ENCODE measurements at regions not wholly inside any gene's neighbourhood (a gene's known extent, or its start where the extent isn't known, plus 50 kb on each side); places are given as distances from the start of the nearest gene placed in this dataset.
"Not testable (repeated sequence)": the region's sequence is repeated elsewhere in the genome, so short reads cannot be mapped to it uniquely, and the experiment has no call there.

DNA sequence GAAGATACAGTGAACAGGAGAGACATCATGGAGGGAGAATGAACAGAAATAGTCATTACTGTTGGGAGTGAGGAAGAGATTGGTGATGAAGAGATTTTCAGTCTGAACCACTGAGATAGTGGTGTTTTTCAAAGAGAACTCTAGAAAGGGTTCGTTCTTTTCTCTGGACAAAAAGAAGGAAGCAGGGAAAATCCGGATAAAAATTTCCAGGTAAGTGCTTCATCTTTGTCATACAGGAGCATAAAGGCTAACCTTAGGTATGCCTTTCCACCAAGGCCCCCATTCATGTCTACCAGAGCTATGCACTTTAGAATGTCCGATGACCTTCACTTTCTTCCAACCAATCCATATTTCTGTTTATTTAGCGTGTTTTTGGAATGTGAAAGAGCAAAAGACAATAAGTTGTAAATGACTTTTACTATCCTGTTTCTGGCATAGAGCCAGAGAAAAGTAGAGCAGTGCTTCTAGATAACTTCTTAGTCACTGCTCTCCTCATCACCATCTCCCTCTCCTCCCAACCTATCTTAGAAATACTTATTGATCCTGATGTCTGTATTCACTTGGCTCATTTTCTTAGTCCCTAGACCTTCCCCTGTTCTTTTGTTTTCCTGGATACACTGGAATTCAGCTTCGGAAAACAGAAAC, 116.5 kb downstream of the TTC6 start:
- TF ChIP-seq, protein P1, sequence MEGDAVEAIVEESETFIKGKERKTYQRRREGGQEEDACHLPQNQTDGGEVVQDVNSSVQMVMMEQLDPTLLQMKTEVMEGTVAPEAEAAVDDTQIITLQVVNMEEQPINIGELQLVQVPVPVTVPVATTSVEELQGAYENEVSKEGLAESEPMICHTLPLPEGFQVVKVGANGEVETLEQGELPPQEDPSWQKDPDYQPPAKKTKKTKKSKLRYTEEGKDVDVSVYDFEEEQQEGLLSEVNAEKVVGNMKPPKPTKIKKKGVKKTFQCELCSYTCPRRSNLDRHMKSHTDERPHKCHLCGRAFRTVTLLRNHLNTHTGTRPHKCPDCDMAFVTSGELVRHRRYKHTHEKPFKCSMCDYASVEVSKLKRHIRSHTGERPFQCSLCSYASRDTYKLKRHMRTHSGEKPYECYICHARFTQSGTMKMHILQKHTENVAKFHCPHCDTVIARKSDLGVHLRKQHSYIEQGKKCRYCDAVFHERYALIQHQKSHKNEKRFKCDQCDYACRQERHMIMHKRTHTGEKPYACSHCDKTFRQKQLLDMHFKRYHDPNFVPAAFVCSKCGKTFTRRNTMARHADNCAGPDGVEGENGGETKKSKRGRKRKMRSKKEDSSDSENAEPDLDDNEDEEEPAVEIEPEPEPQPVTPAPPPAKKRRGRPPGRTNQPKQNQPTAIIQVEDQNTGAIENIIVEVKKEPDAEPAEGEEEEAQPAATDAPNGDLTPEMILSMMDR (IDR thresholded peaks at IDR 0.05; ENCODE audit: low read depth, low read length) = no peak
- DNase-seq (ENCODE audit: low read depth in 2 of 2) = no peak

DNA sequence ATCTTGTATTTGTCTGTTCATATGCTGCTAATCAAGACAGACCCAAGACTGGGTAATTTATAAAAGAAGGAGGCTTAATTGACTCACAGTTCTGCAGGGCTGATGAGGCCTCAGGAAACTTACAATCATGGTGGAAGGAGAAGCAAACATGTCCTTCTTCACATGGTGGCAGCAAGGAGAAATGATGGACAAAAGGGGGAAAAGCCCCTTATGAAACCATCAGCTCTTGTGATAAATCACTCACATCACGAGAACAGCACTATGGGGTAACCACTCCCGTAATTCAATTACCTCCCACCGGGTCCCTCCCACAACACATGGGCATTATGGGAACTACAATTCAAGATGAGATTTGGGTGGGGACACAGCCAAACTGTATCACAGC, 117.0 kb downstream of the TTC6 start:
- not testable (repeated sequence) for DNase-seq (ENCODE audit: low read depth in 2 of 2); H3K4me3 ChIP-seq (replicated peaks in 1 of 2; ENCODE audit: low read depth in 2 of 2, low read length in 2 of 2)

More for the DNA sequence above, 116.5 kb downstream of the TTC6 start:
- no peak overlapping the region for H3K4me3 ChIP-seq (replicated peaks in 1 of 2; ENCODE audit: low read depth in 2 of 2, low read length in 2 of 2)

DNA sequence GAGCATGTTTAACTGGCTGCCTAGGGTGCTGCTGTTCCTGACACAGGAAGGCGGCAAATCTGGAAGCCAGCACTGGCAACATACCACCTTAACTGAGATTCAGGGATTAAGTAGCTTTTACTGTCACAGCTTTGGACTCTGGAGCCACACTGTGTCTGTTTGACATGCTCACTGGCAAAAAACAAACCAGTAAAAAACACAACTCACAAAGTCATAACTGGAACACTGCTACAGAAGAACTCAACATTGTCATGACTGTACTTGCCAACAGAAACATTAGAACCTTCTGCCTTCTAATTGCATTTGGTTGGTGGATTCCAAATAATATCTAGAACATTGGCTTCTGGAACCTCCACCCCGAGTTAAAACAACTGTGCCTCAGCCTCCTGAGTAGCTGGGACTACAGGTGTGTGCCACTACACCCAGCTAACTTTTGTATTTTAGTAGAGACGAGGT, 117.6 kb downstream of the TTC6 start:
- H3K4me3 ChIP-seq (replicated peaks in 1 of 2; ENCODE audit: low read depth in 2 of 2, low read length in 2 of 2) = no peak overlapping the region
- DNase-seq (ENCODE audit: low read depth in 2 of 2) = no peak
- TF ChIP-seq, protein P1 (IDR thresholded peaks at IDR 0.05; ENCODE audit: low read depth, low read length) = no peak

DNA sequence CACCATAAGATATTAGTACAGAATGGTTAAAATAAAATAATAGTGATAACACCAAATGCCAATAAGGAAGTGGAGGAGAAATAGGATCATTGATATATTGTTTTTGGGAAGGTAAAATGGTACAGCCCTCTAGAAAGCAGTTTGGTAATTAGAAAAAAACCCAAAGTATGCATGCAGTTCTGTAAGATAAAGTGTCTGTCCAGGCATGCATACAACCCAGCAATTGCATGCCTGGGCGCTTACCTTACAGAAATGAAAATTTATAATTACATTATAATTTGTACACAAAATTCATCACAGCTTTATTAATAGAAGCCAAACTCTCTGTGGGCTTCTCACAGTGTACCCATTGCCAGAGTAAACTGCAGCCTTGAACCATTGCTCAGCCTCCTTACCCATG, 124.7 kb downstream of the TTC6 start:
- TF ChIP-seq, protein P1 (IDR thresholded peaks at IDR 0.05; ENCODE audit: low read depth, low read length) = no peak
- H3K4me3 ChIP-seq (replicated peaks in 1 of 2; ENCODE audit: low read depth in 2 of 2, low read length in 2 of 2) = no peak overlapping the region

DNA sequence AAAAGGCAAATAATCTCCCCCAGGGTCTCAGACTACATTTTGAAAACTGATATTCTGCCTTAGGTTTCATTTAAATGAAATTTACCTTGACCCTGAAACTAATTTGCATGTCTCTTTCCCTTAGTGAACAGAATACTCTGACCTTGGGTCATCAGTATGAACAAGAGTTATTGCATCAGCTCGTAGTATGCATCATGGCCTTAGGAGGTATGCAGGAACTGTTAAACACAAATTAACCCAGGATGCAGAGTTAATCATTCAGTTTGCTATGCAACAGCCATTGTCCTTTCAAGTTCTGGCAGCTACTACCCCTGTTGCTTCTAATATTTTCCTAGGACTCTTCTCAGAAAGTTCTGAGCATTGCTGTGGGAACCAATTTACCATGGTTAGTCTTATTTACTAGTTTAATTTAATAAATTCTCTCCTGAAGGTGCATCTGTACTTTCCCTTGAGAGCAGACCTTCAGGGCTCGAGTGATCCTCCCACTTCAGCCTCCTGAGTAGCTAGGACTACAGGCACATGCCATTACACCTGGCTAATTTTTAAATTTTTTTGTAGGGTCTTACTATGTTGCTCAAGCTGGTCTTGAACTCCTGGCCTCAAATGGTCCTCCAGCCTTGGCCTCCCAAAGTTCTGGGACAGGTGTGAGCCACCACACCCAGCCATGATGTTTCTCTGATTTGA, 126.7 kb downstream of the TTC6 start:
- DNase-seq (ENCODE audit: low read depth in 2 of 2) = peak in 1 of 2 donors; percentile 34
- no peak overlapping the region for H3K4me3 ChIP-seq (replicated peaks in 1 of 2; ENCODE audit: low read depth in 2 of 2, low read length in 2 of 2)

More for the DNA sequence above, 124.7 kb downstream of the TTC6 start:
- DNase-seq (ENCODE audit: low read depth in 2 of 2) = no peak

DNA sequence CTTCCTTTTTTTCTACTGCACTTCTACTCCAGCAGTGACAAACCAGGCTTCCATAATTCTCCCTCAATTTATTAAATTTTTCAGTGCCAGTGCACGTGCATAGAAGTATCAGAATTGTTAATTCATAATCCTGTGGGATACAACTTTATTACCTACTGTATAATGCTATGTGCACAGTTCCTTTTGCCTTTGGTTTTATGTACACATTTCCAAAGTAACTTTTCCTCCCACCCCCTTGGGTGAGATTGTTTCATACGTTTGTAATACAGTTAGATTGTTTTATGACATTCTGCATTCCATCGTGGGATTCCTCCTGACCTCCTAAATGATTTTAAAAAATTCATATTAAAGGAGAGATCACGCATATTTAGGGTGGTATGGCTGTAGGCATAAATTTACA, 128.1 kb downstream of the TTC6 start:
- no peak for DNase-seq (ENCODE audit: low read depth in 2 of 2)
- H3K4me3 ChIP-seq (replicated peaks in 1 of 2; ENCODE audit: low read depth in 2 of 2, low read length in 2 of 2) = no peak overlapping the region
- TF ChIP-seq, protein P1 (IDR thresholded peaks at IDR 0.05; ENCODE audit: low read depth, low read length) = no peak

More for the DNA sequence above, 126.7 kb downstream of the TTC6 start:
- TF ChIP-seq, protein P1 (IDR thresholded peaks at IDR 0.05; ENCODE audit: low read depth, low read length) = no peak

DNA sequence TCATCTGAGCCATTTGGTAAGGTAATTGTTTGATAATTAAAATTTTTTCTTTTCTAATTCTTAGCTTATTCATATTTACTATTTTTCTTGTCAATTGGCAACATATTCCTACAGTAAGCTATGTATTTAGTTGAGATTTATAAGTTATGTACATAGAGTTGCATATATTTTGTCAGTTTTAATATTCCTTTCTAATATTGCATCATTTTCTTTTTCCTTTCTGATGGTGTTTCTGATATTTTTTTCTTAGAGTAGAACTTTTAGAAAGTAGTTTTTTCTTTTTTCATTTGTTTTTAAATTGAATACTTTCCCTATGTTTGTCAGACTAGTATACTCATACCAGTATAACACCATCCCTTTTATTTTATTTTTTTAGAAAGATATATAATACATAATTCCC, 131.3 kb downstream of the TTC6 start:
- DNase-seq (ENCODE audit: low read depth in 2 of 2) = no peak
- H3K4me3 ChIP-seq (replicated peaks in 1 of 2; ENCODE audit: low read depth in 2 of 2, low read length in 2 of 2) = no peak overlapping the region
- TF ChIP-seq, protein P1 (IDR thresholded peaks at IDR 0.05; ENCODE audit: low read depth, low read length) = no peak
